Epidermal melanocyte (primary cell): ENCODE measurements at regions not wholly inside any gene's neighbourhood (a gene's known extent, or its start where the extent isn't known, plus 50 kb on each side); places are given as distances from the start of the nearest gene placed in this dataset.
"Not testable (repeated sequence)": the region's sequence is repeated elsewhere in the genome, so short reads cannot be mapped to it uniquely, and the experiment has no call there.

Experiments
- DNase-seq: peaks from one replicate; pipeline ENCODE4 v3.0.0; 2011; ENCODE audit warnings: low spot score; ENCODE audit not compliant: insufficient read length

GRCh38 chr5:166117072-166118066 lies 2174.1 kb upstream of the WWC1 start:
- no peak for DNase-seq

- DNase-seq = no peak
Measured at GRCh38 chr5:166119506-166119905, 2171.9 kb upstream of the WWC1 start.

- no peak for DNase-seq
Measured at GRCh38 chr5:166123717-166124116, 2167.7 kb upstream of the WWC1 start.

- no peak for DNase-seq
Measured at GRCh38 chr5:166127766-166128570, 2163.5 kb upstream of the WWC1 start.

GRCh38 chr5:166145107-166145506 lies 2146.3 kb upstream of the WWC1 start:
- DNase-seq = not testable (repeated sequence)

- DNase-seq = no peak
Measured at GRCh38 chr5:166163996-166164610, 2127.3 kb upstream of the WWC1 start.

- DNase-seq = no peak
Measured at GRCh38 chr5:166165596-166165995, 2125.8 kb upstream of the WWC1 start.

GRCh38 chr5:166166071-166166470 lies 2125.4 kb upstream of the WWC1 start:
- DNase-seq = no peak

- DNase-seq = no peak
Measured at GRCh38 chr5:166172597-166172996, 2118.8 kb upstream of the WWC1 start.

GRCh38 chr5:166178411-166179080 lies 2112.9 kb upstream of the WWC1 start:
- DNase-seq = no peak

GRCh38 chr5:166185185-166185584 lies 2106.3 kb upstream of the WWC1 start:
- DNase-seq = no peak

- no peak for DNase-seq
Measured at GRCh38 chr5:166188501-166189325, 2102.7 kb upstream of the WWC1 start.

- no peak for DNase-seq
Measured at GRCh38 chr5:166192696-166193095, 2098.7 kb upstream of the WWC1 start.

- no peak for DNase-seq
Measured at GRCh38 chr5:166195981-166196380, 2095.5 kb upstream of the WWC1 start.

GRCh38 chr5:166200532-166200931 lies 2090.9 kb upstream of the WWC1 start:
- no peak for DNase-seq

- no peak for DNase-seq
Measured at GRCh38 chr5:166211640-166212039, 2079.8 kb upstream of the WWC1 start.

- no peak for DNase-seq
Measured at GRCh38 chr5:166236327-166236726, 2055.1 kb upstream of the WWC1 start.

GRCh38 chr5:166240705-166241104 lies 2050.7 kb upstream of the WWC1 start:
- no peak for DNase-seq

GRCh38 chr5:166245556-166245955 lies 2045.9 kb upstream of the WWC1 start:
- DNase-seq = no peak

- DNase-seq = no peak
Measured at GRCh38 chr5:166251786-166252185, 2039.7 kb upstream of the WWC1 start.
